Heart left ventricle (tissue), 16 donors: ENCODE measurements at regions not wholly inside any gene's neighbourhood (a gene's known extent, or its start where the extent isn't known, plus 50 kb on each side); places are given as distances from the start of the nearest gene placed in this dataset.

Source experiments
- ATAC-seq, 4 donors: fragments of 200-7000 bp; cut with Tn5 transposase; one replicate each; pipeline ENCODE4 v1.9.1; 2020 to 2022; ENCODE audit warnings: moderate library complexity in 4 of 4, mild to moderate bottlenecking in 3 of 4, moderate number of reproducible peaks in 1 of 4
- DNase-seq, 5 donors: peaks; one replicate each; pipeline ENCODE4 v3.0.0-alpha.2; 2020
- H3K27ac ChIP-seq, 12 donors: fragments of 200-600 bp; sonication (generic) in 4 of 12; one replicate each; pipeline versions ENCODE4 v1.5.0 to v1.8.0; 2016 to 2022; ENCODE audit warnings: mild to moderate bottlenecking in 2 of 12
- H3K27me3 ChIP-seq, 9 donors: fragments of 200-600 bp; sonication (generic) in 2 of 9; one replicate each; pipeline versions ENCODE4 v1.5.1 to v1.8.0; 2016 to 2022; ENCODE audit warnings: mild to moderate bottlenecking in 3 of 9
- H3K36me3 ChIP-seq, 9 donors: fragments of 200-600 bp; sonication (generic) in 2 of 9; one replicate each; pipeline versions ENCODE4 v1.5.0 to v1.8.0; 2018 to 2022; ENCODE audit warnings: mild to moderate bottlenecking in 2 of 9
- H3K4me1 ChIP-seq, 12 donors: fragments of 200-600 bp; sonication (generic) in 4 of 12; one replicate each; pipeline versions ENCODE4 v1.5.0 to v1.8.0; 2016 to 2022; ENCODE audit warnings: mild to moderate bottlenecking in 3 of 12
- H3K4me3 ChIP-seq, 12 donors: fragments of 200-600 bp; sonication (generic) in 4 of 12; one replicate each; pipeline versions ENCODE4 v1.5.0 to v1.8.0; 2017 to 2022; ENCODE audit warnings: mild to moderate bottlenecking in 9 of 12, moderate library complexity in 4 of 12
- H3K9me3 ChIP-seq, 12 donors: fragments of 200-600 bp; sonication (generic) in 4 of 12; one replicate each; pipeline versions ENCODE4 v1.5.0 to v1.8.0; 2016 to 2022; ENCODE audit warnings: mild to moderate bottlenecking in 1 of 12
- CTCF ChIP-seq, 12 donors: fragments of 200-600 bp; sonication (generic) in 4 of 12; IDR thresholded peaks; one replicate each; pipeline versions ENCODE4 v1.5.0 to v1.8.0; 2018 to 2022; ENCODE audit warnings: antibody characterized with exemption in 12 of 12, mild to moderate bottlenecking in 5 of 12
- POLR2A ChIP-seq, 2 donors: fragments of 450-650 bp; IDR thresholded peaks; one replicate each; pipeline ENCODE4 v1.6.1; 2017; ENCODE audit warnings: antibody characterized with exemption in 2 of 2, mild to moderate bottlenecking in 2 of 2, moderate library complexity in 2 of 2
- WGBS, 4 donors: extraction: QIAGEN DNeasy Blood & Tissue Kit in 2 of 4; methylation state at CpG; one replicate each; pipeline versions ENCODE4 v1.1.5 to v1.1.7; 2013 to 2018; 5-methylcytosine and 5-hydroxymethylcytosine counted together
- intact Hi-C, 10 donors: fragments of 100-400 bp; cut with DNase I; formaldehyde crosslinking; loops; one replicate each; pipeline versions ENCODE4 v1.11.1 to v1.14.2; 2022
- donor health status: ischemic (EF 13 %, LVEDD 7.1; RV severe dilation, severe dysfunction).
- donor health status: healthy with polysubstance abuse.
- donor health status: DM: no; HTN: yes; CAD: no.
- donor health status: DM: no; HTN: no; CAD: no.
- donor health status: ischemic (EF 25% LVEDD 6.9; RV normal size, moderate dysfunction).
- donor health status: ischemic (EF 25% LVEDD 5.7; RV mildly dilated, moderate dysfunction).
- donor health status: healthy.
- donor health status: DM: yes; HTN: yes; CAD: no.
- donor health status: ischemic (EF 35%, LVEDD 5.7; RV mildly dilated, moderate dysfunction).
- donor health status: nonischemic (EF 11% LVEDD 7.7; RV severe dilation, severe dysfunction).
- donor health status: DM: yes; HTN: yes; CAD: no.
- donor health status: PGD.
- donor health status: ischemic (EF 29% LVEDD 5.4; RV normal size, mild dysfunction).
- donor health status: nonischemic (EF 23%, LVEDD 6.1; RV moderate dilation, normal function).

DNA sequence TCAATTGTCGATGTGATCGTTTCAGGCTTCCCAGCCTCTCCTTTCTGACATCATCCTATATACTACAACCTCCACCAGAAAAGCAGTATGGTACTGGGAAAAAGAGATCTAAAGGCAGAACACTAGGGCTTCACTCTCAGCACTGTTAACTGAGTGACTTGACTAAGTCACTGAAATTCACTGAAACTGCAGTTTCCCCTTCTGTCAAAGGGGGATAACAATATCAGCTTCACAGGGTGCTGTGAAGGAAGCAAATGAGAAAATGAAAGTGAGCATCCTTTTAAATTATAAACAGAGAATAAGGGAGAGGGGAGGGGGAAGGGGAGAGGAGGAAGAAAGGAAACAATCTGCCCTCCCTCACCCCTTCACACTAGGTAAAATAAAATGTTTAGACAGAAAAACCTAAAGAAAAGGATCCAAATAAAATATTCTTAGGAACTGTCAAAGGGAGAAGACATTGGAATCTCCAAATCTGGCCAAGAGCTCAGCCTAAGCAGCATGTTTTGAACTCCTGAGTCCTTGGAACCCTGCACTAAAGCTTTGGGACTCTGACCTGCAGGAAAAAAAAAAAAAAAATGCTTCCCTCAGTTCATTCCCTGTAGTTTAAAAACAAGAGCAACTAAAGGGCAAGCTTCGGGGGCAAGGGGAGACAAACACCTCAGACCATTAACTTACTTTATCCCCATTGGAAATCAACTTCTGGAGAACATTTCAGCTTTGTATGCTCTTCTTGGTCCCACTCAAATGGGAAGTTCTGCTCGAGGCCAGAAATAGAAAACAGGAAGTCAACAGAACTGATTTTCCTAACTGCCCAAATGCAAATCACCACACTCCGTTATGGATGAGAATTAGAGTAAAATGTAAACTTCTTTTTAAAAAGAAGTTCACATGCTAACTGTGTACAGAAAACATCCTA is 178.3 kb downstream of the DEPDC1B start:
- DNase-seq (no peak), ATAC-seq (no peak)
- WGBS, 4 donors: 57 to 61% (median 61%) methylated on average over 5 of the region's 5 CpGs
- no peaks in the 10 kb centered on the region for H3K36me3 ChIP-seq
- peak overlapping the region in 1 of 12 donors; percentile 10 for H3K4me3 ChIP-seq
- intact Hi-C loops: no loop called here
- H3K9me3 ChIP-seq: no peaks in the 10 kb centered on the region
- no peak for TF ChIP-seq POLR2A (IDR thresholded peaks at IDR 0.05)
- TF ChIP-seq CTCF (IDR thresholded peaks at IDR 0.05): no peak
- no peaks in the 10 kb centered on the region for H3K27me3 ChIP-seq
- H3K4me1 ChIP-seq: peaks cover 0 to 50% (median 23%) of the 10 kb centered on the region in 12 donors
- peak overlapping the region in 10 of 12 donors; percentile 10 to 84 (median 54) for H3K27ac ChIP-seq

DNA sequence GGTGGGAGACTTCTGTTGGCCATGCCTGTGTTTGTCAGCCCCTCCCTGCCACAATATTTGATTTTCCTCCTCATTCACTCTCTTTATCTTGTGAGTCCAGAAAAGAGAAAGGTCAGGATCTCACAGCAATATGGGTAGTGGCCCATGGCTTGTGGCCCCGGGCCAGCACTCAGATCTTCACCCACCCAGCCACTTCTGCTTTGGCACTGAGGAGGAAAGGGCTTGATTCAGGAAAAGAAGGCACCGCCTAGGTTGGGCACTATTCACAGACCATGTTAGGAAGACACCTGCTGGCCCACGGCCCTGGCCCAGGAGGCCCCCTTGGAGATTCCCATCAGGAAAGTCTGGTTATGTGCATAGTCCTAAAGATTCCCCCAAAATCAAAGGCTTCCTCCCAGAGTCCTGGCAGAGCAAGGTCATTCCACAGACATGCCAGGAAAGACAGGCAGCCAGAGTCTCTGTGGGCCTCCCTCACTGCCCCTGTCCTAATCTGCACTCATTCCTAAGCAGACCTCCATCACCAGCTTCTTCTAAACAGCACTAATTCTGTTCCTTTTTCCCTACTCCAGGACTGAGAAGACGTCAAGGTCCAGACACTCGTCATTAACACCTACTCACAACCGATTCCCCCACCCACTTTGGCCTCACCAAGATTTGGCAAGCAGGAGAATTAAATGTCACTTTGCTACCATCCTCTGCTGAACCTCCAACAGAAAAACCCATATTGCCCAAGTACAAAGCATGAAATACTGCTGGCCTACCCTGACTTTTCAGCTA is 179.3 kb downstream of the DEPDC1B start:
- no peak for TF ChIP-seq CTCF (IDR thresholded peaks at IDR 0.05)
- no peak for TF ChIP-seq POLR2A (IDR thresholded peaks at IDR 0.05)
- peak in 1 of 5 donors; percentile 51 for DNase-seq
- WGBS, 4 donors: 56 to 73% (median 67%) methylated on average over 6 of the region's 6 CpGs
- ATAC-seq: peak; percentile 19 to 68 (median 47)
- H3K36me3 ChIP-seq: no peaks in the 10 kb centered on the region
- H3K9me3 ChIP-seq: no peaks in the 10 kb centered on the region
- no peaks in the 10 kb centered on the region for H3K27me3 ChIP-seq
- H3K4me1 ChIP-seq: peaks cover 0 to 50% (median 23%) of the 10 kb centered on the region in 12 donors
- intact Hi-C loops: no loop called here
- peak overlapping the region in 11 of 12 donors; percentile 1 to 84 (median 59) for H3K27ac ChIP-seq
- no peak overlapping the region for H3K4me3 ChIP-seq

DNA sequence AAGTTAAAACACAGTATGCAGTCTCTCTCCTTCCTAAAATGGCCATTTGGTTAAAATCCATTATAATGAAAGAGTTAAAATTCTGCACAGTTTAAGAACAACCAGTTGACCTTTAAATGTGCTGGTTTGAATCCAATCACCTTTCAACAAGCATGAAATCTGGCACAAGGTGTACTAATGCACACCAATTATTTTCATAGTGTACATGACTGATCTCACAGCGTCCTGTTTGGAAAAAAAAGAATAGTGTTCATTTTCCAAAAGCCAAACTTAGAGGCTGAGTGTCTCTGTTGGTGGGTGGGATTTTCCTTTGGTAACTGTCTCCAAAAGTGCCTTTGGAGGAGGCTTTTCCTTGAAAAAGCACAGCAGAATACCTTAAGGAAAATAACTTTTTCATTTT is 180.6 kb downstream of the DEPDC1B start:
- no peak for TF ChIP-seq POLR2A (IDR thresholded peaks at IDR 0.05)
- TF ChIP-seq CTCF (IDR thresholded peaks at IDR 0.05): no peak
- Histone ChIP-seq H3K9me3 (peaks cover 0 to 4% (median 0%) of the 10 kb centered on the region in 12 donors), H3K27ac (peak overlapping the region in 10 of 12 donors; percentile 1 to 84 (median 62)), H3K27me3 (no peaks in the 10 kb centered on the region), H3K36me3 (no peaks in the 10 kb centered on the region), H3K4me1 (peaks cover 0 to 55% (median 23%) of the 10 kb centered on the region in 12 donors), H3K4me3 (no peak overlapping the region)
- intact Hi-C loops: no loop called here
- peak; percentile 56 to 81 (median 74) for ATAC-seq
- no peak for DNase-seq
- WGBS, 4 donors: 6 to 19% (median 14%) methylated on average over 1 of the region's 1 CpG

- intact Hi-C loops: no loop called here
- H3K4me1 ChIP-seq: peaks cover 0 to 57% (median 27%) of the 10 kb centered on the region in 12 donors
- TF ChIP-seq POLR2A (IDR thresholded peaks at IDR 0.05) (no peak), CTCF (IDR thresholded peaks at IDR 0.05) (no peak)
- no peak for ATAC-seq
- DNase-seq: peak in 1 of 5 donors; percentile 53
- H3K4me3 ChIP-seq: no peak overlapping the region
- H3K27me3 ChIP-seq: no peaks in the 10 kb centered on the region
- H3K36me3 ChIP-seq: no peaks in the 10 kb centered on the region
- peak overlapping the region in 2 of 12 donors; percentile 64 to 84 for H3K27ac ChIP-seq
- peaks cover 0 to 6% (median 0%) of the 10 kb centered on the region in 12 donors for H3K9me3 ChIP-seq
- 93 to 96% (median 93%) methylated on average over 2 to 3 of the region's 3 CpGs for WGBS, 4 donors
Measured at GRCh38 chr5:60517850-60518249, 182.1 kb downstream of the DEPDC1B start.
